Lower leg skin (tissue), 4 donors: ENCODE measurements at regions not wholly inside any gene's neighbourhood (a gene's known extent, or its start where the extent isn't known, plus 50 kb on each side); places are given as distances from the start of the nearest gene placed in this dataset.

Experiments
- DNase-seq, 2 donors: peaks; one replicate each; pipeline ENCODE4 v3.0.0-alpha.2; 2019; ENCODE audit warnings: low spot score in 2 of 2
- H3K4me3 ChIP-seq: fragments of 200-600 bp; sonication (generic); 2 replicates; pipeline ENCODE4 v1.5.1; 2017; ENCODE audit warnings: mild to moderate bottlenecking, low read depth; ENCODE audit not compliant: poor library complexity, severe bottlenecking
- CTCF ChIP-seq, 3 donors: fragments of 450-650 bp; IDR thresholded peaks; one replicate each; pipeline ENCODE4 v1.5.1; 2016; ENCODE audit warnings: antibody characterized with exemption in 3 of 3, mild to moderate bottlenecking in 3 of 3, moderate library complexity in 2 of 3
- POLR2A ChIP-seq, 2 donors: fragments of 450-650 bp; IDR thresholded peaks; one replicate each; pipeline ENCODE4 v1.6.1; 2016 to 2017; ENCODE audit warnings: antibody characterized with exemption in 2 of 2, mild to moderate bottlenecking in 1 of 2, moderate library complexity in 1 of 2
- WGBS, 2 donors: methylation state at CpG; one replicate each; pipeline ENCODE4 v1.1.5; 2018; 5-methylcytosine and 5-hydroxymethylcytosine counted together
- intact Hi-C: fragments of 100-400 bp; cut with DNase I; formaldehyde crosslinking; loops from one replicate; pipeline ENCODE4 v1.15.0; 2023; ENCODE audit warnings: low total_unique reads

- no peak overlapping the region for H3K4me3 ChIP-seq
- no peak for DNase-seq
- TF ChIP-seq CTCF (IDR thresholded peaks at IDR 0.05) (no peak), POLR2A (IDR thresholded peaks at IDR 0.05) (no peak)
- intact Hi-C loops = no loop called here
- WGBS, 2 donors = 23 to 57% methylated on average over 4 of the region's 4 CpGs
Measured at GRCh38 chr14:76551906-76552305, 176.0 kb downstream of the ESRRB start.

- intact Hi-C loops = no loop called here
- WGBS, 2 donors = 81% methylated on average over 18 of the region's 18 CpGs
- TF ChIP-seq CTCF (IDR thresholded peaks at IDR 0.05) = no peak
- DNase-seq = no peak
- no peak overlapping the region for H3K4me3 ChIP-seq
Measured at GRCh38 chr14:76564471-76565422, 188.8 kb downstream of the ESRRB start.

GRCh38 chr14:76566439-76566838 lies 190.5 kb downstream of the ESRRB start:
- 76 to 87% methylated on average over 4 of the region's 4 CpGs for WGBS, 2 donors
- H3K4me3 ChIP-seq = no peak overlapping the region
- intact Hi-C loops = no loop called here
- DNase-seq = no peak
- TF ChIP-seq POLR2A (IDR thresholded peaks at IDR 0.05) = no peak
- TF ChIP-seq CTCF (IDR thresholded peaks at IDR 0.05) = no peak

GRCh38 chr14:76574416-76575095 lies 186.7 kb upstream of the VASH1 start:
- no peak for TF ChIP-seq CTCF (IDR thresholded peaks at IDR 0.05)
- TF ChIP-seq POLR2A (IDR thresholded peaks at IDR 0.05) = no peak
- H3K4me3 ChIP-seq = no peak overlapping the region
- 46 to 53% methylated on average over 22 of the region's 22 CpGs for WGBS, 2 donors
- intact Hi-C loops = loop anchor here (5.0 kb wide), 1 partner anchor 687 kb away; no protein-coding TSS in a partner anchor
- no peak for DNase-seq

GRCh38 chr14:76575108-76575507 lies 186.2 kb upstream of the VASH1 start:
- TF ChIP-seq POLR2A (IDR thresholded peaks at IDR 0.05) (no peak), CTCF (IDR thresholded peaks at IDR 0.05) (no peak)
- no peak overlapping the region for H3K4me3 ChIP-seq
- 39 to 43% methylated on average over 9 of the region's 9 CpGs for WGBS, 2 donors
- no peak for DNase-seq
- intact Hi-C loops = loop anchor here (5.0 kb wide), 1 partner anchor 688 kb away; no protein-coding TSS in a partner anchor
